Effector CD4-positive, alpha-beta T cell (primary cell): ENCODE measurements at regions not wholly inside any gene's neighbourhood (a gene's known extent, or its start where the extent isn't known, plus 50 kb on each side); places are given as distances from the start of the nearest gene placed in this dataset.
"Not testable (repeated sequence)": the region's sequence is repeated elsewhere in the genome, so short reads cannot be mapped to it uniquely, and the experiment has no call there.

Experiments used
- DNase-seq: peaks from one replicate; pipeline ENCODE4 v3.0.0-alpha.2; 2020

- DNase-seq = no peak
Observed at GRCh38 chr3:81363816-81364215, 397.6 kb downstream of the GBE1 start.

- DNase-seq = no peak
Observed at GRCh38 chr3:81354119-81354518, 407.3 kb downstream of the GBE1 start.

- DNase-seq = no peak
Observed at GRCh38 chr3:81352867-81353266, 408.6 kb downstream of the GBE1 start.

- no peak for DNase-seq
Observed at GRCh38 chr3:81349816-81350340, 411.6 kb downstream of the GBE1 start.

- DNase-seq = no peak
Observed at GRCh38 chr3:81339040-81339845, 422.2 kb downstream of the GBE1 start.

GRCh38 chr3:81336470-81336869 is 425.0 kb downstream of the GBE1 start:
- no peak for DNase-seq

- DNase-seq = not testable (repeated sequence)
Observed at GRCh38 chr3:81329835-81330234, 431.6 kb downstream of the GBE1 start.

- DNase-seq = no peak
Observed at GRCh38 chr3:81326245-81326644, 435.2 kb downstream of the GBE1 start.

- DNase-seq = no peak
Observed at GRCh38 chr3:81320862-81321261, 440.6 kb downstream of the GBE1 start.

- no peak for DNase-seq
Observed at GRCh38 chr3:81315030-81315429, 446.4 kb downstream of the GBE1 start.

- no peak for DNase-seq
Observed at GRCh38 chr3:81311321-81311720, 450.1 kb downstream of the GBE1 start.

- DNase-seq = no peak
Observed at GRCh38 chr3:81308306-81308705, 453.1 kb downstream of the GBE1 start.

- no peak for DNase-seq
Observed at GRCh38 chr3:81307221-81307620, 454.2 kb downstream of the GBE1 start.

GRCh38 chr3:81303321-81303720 is 458.1 kb downstream of the GBE1 start:
- no peak for DNase-seq

- DNase-seq = no peak
Observed at GRCh38 chr3:81302045-81302444, 459.4 kb downstream of the GBE1 start.

- DNase-seq = no peak
Observed at GRCh38 chr3:81301230-81301629, 460.2 kb downstream of the GBE1 start.

- no peak for DNase-seq
Observed at GRCh38 chr3:81300324-81300927, 461.0 kb downstream of the GBE1 start.

GRCh38 chr3:81299481-81299880 is 462.0 kb downstream of the GBE1 start:
- DNase-seq = no peak

- no peak for DNase-seq
Observed at GRCh38 chr3:81295906-81296577, 465.4 kb downstream of the GBE1 start.

GRCh38 chr3:81293156-81293555 is 468.3 kb downstream of the GBE1 start:
- no peak for DNase-seq

GRCh38 chr3:81291586-81291985 is 469.9 kb downstream of the GBE1 start:
- DNase-seq = no peak

GRCh38 chr3:81289676-81290075 is 471.8 kb downstream of the GBE1 start:
- no peak for DNase-seq

GRCh38 chr3:81279481-81280379 is 481.7 kb downstream of the GBE1 start:
- no peak for DNase-seq
